ENCODE measurements at regions not wholly inside any gene's neighbourhood (a gene's known extent, or its start where the extent isn't known, plus 50 kb on each side); places are given as distances from the start of the nearest gene placed in this dataset.

DNA sequence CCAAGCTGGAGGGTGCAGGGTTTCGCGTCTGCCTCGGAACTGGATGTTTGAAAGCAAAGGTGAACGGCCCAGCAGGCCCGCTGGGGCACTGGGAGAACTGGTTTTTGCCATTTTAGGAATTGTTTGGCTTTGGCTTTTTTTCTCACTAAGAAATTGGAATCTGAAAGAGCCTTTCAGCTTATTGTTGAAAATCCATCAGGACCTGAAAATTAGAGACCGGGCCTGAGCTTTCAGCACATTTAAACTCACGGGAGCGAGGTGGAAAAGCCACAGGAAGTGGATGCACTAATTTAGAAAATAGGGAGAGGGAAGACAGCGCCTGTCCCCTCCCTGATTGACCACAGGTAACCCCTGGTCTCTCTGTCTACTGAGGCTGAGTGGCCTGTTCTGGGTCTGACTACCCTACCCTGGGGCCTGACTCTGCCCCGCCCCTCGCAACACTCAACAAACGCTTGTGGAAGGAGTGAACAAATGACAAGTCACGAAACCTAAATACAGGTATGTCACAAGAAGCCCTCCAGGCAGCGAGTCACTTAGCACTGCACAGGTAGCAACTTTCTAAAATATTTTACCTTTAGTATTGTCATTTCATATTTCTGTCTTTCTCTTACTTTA, 100.3 kb upstream of the MBOAT2 start:
- DNase-seq: no peak

DNA sequence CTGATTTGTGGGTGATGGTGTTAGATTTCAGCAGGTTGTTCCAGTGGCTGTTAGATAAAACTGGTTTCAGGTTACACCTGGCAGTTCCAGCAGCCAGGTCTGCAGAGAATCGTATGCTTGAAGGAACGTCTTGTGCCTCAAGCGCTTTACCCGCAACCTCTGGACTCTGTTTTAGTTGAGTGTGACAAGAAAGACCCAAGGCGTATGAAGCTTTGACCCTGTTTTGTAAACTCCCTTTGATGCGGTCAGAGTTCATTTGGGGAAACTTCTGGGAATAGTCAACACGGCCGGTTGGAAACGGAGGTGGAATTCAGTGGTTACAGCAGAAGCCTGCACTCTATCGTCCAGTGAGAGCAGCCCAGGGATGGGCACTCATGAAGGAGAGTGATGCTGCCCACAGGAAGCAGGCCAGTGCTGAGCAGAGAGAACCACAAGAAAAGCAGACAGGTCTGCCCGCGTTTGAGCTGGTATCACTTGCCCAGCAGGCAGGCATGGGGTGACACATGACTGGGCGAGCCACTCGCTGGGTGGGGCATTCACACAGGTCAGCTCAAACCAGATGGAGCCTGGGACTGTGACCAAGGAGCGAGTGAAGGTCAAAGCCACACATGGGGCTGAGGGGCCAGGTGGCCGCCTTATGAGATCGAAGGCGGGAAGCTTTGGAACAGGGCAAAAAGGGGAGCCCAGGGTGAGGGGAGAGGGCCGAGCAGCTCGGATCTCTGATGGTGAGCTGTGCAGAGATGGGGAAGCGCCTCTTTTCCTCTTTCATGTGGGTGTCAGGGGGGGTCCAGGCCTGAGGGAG, 99.6 kb upstream of the MBOAT2 start:
- DNase-seq: no peak

DNA sequence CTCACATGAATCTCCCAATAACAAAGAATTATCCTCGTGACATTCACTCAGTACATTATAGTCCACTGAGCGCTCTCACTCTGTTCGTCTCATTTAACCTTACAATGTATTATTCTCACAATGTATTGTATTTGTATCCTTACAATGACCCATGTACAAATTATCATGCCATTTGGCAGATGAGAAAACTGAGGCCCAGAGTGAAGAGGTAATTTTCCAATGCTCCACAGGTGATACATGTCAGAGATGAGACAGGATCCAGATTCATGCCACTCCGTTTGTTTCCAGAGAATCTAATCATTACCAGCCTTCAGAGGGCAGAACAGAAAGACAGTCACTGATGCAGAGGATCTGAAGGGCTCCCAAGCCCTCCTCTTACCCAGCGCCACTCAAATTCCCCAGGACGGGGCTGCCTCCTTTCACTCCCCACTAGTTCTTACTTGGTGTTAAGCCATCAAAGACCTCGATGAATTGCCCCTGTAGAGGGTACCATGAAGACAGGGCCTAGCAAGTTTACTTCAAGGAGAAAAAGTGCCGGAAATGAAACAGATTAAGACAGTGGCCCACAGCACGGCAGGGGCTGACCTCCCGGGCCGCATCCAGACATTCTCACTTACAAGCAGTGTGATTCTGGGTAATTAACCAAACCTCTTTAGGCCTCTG, 98.4 kb upstream of the MBOAT2 start:
- DNase-seq: no peak

DNA sequence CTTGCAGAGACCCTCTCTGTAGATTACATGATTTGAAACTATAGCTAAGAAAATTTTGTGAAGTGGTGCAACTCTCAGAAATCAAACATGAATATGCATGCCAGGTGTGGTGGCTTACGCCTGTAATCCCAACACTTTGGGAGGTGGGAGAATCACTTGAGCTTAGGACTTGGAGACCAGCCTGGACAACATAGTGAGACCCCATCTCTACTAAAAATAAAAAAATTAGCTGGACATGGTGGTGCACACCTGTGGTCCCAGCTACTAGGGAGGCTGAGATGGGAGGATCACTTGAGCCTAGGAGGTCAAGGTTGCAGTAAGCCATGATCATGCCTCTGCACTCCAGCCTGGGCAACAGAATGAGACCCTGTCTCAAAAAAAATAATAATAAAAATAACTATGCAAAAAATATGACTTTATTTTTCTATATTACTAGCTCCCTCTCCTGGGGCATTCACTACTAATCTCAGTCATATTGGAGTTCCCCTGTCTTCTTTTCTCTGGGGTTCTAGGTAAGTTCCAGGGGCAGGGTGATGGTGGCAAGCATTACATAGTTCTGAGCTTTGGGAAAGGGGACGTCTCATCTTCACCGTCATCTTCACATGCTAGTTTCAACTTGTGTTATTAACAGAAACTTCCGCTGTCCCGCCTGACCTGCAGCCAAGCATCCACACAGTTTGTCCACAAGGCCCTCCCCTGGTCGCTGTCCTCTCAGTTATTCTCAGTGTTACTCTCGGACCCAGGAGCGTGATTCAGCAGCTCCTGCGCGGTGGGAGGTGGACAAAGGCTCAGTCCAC, 96.8 kb upstream of the MBOAT2 start:
- DNase-seq: no peak

DNA sequence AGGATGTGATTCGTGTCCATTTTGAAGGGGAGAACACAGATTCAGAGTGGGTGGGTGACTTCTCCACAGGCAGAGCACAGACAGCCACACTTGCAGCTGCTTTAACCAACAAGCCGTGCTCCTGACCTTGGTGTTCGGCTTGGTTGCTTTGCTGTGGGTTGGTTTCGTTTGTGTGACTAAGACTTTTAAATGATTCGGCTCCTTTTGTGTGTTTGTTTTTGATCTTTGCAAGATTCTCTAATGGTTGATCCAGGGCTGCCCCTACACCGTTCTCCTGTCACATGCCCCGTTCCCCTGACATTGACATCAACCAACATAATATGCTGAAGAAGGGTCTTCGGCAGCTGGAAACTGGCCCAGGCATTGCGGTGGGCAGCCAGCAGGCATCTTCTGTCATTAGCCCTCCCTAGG, 95.9 kb upstream of the MBOAT2 start:
- peak; percentile 34 for DNase-seq

DNA sequence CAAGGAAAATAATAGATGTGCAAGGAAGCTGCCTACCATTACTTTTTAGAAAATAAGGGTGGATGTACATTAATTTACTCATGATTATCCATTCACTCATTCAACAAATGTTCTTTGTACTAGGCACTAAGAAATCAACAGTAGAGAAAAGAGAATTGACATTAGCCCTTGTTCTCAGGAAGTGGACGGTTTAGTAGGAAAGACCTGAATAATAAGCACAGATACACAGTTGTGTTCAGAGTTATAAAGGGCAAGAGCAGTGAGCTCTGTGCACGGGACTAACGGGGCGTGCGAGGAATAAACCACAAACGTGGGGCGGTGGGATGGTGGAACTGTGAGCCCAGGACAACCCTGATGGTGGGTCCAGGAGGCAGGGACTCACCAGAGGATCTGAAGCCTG, 94.4 kb upstream of the MBOAT2 start:
- no peak for DNase-seq

DNA sequence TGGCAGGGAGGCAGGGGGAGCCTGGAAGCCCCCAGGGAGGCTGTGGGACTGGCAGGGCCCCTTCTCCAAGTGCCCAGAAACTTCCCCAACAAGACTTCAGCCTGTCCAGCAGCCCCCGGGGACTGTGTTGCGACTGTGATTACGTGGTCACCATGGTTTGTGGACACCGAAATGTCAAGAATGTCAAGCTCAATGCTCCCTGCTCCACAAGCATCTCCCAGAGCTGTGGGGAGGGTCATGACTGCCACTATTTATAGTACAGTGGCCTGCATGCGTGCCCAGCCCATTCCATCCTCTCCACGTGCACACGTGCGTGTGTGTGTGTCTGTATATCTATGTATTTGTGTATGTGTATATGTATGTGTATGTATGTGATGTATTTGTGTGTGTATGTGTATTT, 93.8 kb upstream of the MBOAT2 start:
- no peak for DNase-seq

DNA sequence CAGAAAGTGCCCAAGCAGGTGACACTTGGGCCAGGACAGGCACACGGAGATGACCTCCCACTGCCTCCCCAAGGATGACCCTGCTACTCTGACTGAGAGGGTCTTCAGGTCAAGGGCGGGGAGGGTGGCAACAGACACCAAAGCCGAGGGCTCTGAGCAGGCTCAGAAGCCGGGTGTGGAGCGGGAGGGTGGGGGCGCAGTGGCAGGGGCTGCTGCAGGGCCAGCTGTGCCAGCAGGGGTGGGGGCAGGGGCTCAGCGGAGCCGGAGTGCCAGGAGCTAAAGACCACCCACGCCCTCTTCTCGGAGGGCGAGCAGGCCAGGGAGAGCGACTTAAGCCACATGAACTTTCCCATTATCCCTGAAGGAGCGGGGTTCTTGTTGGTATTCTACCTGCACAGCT, 93.3 kb upstream of the MBOAT2 start:
- no peak for DNase-seq

DNA sequence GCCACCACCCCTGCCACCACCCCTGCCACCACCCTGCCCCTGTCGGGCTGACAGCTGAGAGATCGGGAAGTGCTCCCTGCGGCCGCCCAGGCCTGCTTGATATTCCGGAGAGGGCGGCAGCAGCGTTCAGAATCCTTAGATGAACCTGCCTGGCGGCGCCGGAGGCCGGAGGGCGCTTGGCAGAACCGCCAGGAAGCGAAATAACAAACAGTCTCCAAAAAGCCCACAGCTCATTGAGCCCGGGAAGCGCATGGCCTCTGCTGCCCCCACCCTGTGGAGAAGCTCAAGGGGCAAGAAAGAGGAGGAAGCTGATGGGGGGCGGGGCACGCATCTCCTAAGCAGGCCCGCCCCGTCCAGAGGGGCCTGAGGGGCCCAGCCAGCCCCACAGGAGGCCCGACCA, 92.2 kb upstream of the MBOAT2 start:
- no peak for DNase-seq

DNA sequence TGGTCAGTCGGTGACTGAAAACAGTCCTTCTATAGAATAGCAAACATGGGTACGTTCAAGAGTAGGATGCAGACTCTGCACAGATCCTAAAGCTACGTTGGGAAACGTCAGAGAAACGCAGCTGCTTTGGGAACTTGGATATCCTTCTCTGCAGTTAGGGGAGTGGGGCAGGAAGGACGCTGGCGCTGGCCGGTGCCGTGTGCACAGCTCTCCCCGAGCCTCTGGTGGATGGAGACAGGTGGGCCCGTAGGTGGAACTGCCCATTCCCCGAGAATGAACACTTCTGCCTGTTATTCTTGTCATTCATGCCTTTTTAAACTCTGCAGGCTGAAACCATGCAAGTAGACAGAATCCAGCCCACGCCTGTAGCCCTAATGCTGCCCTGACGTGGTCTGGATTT, 91.7 kb upstream of the MBOAT2 start:
- no peak for DNase-seq

DNA sequence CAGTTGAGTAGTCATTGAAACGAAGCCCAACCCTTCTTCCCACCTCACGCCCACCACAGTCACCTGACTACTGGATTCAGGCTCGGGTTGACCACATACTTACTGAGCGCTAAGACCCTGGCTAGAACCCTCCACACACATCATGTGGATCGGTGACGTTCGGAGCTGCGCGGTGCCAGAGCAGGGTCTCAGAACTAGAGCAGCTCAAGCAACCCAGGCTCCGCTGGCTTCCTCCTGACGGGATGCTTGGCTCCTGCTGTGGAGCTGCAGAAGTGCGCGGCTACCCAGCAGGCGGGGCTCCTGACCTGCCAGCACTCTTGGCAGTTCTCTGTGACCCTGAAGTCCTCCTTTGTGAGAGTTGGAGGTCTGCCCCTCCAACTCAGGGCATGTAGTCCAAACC, 90.6 kb upstream of the MBOAT2 start:
- no peak for DNase-seq

DNA sequence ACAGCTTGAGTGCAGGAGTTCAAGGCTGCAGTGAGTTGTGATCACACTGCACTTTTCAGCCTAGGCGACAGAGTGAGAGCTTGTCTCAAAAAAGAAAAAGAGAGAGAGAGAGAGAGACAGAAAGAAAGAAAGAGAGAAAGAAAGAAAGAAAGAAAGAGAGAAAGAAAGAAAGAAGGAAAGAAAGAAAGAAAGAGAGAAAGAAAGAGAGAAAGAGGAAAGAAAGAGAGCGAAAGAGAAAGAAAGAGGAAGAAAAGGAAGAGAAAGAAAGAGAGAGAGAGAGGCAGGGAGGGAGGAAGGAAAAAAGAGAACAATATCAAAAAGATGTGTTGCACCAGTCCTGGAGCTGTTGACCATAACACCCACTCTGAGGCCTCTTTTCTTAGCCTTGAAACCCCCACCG, 89.8 kb upstream of the MBOAT2 start:
- DNase-seq: no peak

DNA sequence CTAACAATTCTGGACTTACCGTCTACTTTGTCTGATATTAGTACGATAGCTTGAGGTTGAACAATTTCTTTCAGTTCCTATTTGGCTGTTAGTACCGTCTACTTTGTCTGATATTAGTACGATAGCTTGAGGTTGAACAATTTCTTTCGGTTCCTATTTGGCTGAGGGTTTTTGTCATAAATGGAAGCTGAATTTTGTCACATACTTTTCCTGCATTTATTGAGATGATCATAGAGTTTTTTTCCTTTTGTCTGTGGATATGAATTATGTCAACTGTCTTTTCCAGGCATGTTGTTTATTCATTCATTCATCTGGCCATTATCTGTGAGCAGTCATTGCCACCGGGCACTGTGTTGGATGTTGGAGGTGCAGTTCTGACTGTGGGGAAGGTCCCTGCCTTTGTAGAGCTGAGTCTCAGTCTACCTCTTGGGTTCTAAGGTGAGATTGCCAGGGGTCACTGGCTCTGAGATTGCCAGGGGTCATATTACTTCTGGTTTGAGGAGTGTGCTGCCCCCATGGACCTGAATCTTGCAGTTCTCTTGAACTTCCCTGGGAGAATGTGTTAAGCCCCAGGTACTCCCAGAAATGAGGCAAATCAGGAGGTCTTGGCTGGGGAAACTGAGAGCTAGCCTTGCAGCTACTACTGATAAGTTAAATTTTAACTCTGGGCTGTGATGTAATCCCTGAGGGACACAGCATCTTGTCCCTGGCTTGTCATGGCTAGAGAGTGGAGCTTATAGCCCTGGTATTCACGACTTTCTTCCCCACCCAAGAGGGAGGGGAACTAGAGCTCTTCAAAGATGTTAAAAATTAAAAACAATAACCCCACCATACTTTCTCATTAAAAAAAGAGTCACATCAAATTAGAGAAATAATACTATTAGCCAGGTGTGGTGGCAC, 89.1 kb upstream of the MBOAT2 start:
- no peak for DNase-seq

DNA sequence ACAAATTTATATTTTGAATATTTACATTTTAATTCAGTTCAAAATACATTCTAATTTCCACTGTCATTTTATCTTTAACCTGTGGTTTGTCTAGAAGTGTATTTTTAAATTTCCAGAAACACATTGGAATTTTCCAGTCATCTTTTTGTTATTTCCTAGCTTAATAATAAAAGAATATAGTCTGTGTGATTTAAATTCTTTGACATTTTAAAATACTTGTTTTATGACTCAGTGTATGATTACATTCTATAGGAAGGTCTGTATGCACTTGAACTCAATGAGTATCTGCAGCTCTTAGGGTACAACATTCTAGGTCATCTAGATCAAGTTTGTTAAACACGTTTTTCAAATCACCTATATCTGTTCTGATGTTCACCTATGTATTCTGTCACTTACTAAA, 88.3 kb upstream of the MBOAT2 start:
- no peak for DNase-seq

DNA sequence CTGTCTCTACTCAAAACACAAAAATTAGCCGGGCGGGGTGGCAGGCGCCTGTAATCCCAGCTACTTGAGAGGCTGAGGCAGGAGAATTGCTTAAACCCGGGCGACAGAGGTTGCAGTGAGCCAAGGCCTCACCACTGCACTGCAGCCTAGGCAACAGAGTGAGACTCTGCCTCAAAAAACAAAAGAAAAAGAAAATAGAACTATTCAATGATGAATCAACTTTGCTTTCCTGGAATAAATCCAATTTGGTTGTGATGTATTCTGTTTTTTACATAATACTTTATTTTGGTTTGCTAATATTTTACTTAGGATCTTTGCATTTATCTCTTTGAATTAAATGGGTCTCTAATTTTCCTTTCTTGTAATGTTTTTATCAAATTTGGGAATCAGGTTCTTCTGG, 86.3 kb upstream of the MBOAT2 start:
- DNase-seq: no peak

DNA sequence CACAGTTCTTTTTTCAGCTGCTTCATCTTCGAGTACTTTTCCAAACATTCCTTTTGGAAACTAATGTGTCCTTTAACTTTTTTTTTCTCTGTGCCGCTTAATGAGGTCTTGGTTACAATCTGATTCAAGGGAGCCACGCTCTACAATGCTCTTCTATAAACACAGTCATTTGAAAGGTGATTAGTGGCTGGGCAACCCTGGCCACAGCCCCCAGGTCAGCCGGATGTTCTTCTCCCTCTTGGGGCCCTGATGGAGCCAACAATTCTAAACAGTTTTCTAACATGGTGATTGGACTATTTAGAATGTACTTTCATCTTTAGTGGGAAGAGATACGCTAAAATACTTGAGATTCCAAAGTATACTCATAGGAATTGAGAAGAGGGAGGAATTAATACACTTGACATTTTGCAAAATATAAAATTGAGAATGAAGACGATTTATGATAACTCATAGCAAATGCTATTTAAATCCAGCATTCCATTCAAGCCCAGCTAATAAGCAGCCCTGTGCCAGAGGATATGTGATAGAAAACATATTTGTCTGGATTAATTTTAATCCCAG, 83.7 kb upstream of the MBOAT2 start:
- no peak for DNase-seq

DNA sequence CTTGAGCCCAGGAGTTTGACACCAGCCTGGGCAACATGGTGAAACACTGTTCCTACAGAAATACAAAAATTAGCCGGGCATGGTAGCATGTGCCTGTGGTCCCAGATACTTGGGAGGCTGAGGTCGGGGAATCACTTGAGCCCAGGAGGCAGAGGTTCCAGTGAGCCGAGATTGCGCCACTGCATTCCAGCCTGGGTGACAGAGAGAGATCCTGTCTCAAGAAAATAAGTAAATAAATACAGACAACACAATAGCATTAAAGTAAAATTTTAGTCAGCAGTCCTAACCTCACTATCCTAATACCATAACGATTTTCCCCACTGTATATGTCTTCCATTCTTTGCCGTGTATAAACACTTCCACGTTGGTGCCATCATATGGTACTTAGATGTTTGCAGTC, 83.0 kb upstream of the MBOAT2 start:
- no peak for DNase-seq

DNA sequence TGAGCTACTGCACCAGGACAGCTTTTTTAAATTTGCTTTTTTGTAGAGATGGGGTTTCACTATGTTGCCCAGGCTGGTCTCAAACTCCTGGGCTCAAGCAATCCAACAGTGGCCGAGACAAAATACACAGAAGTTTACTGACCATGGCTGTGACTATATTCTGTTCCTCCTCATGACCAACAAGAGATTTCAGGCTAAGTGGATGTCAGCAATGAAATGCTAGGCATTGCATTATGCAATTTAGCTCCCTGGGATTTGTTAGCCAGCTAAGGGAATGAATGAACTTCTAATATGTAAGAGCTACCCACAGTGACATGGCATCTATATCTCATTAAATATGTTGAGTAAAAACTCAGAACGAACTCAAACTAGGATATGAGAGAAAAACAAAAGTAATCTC, 81.9 kb upstream of the MBOAT2 start:
- DNase-seq: no peak

DNA sequence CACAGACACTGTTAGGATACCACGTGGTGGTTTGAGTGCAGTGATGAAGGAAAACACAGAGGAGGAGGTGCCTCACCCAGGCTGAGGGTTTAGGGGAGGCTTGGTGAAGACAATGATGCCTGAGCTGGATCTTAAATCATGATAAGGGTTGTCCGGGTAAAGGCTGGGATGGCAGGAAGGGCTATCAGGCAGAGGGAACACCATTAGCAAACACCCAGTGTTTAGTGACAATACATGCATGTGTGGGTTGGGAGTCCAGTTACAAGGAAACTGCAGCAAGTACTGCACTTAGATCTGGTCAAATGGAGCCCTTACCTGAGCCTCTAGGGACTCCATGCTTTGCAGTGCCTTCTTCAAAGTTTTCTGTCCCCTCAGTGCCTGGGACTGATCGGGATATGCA, 79.8 kb upstream of the MBOAT2 start:
- no peak for DNase-seq

DNA sequence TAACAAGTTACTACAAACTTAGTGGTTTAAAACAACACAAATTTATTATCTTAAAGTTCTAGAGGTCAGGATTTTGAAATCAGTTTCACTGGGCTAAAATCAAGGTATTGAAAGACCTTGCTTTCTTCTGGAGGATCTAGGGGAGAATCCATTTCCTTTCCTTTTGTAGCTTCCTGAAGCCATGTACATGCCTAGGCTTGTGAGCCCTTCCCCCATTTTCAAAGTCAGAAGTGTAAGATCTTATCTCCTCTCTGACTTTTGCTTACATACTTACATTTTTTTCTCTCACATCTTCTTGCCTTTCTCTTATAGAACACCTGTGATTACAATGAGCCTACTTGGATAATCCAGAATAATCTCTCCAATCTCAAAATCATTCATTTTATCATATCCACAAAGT, 78.7 kb upstream of the MBOAT2 start:
- DNase-seq: no peak

DNA sequence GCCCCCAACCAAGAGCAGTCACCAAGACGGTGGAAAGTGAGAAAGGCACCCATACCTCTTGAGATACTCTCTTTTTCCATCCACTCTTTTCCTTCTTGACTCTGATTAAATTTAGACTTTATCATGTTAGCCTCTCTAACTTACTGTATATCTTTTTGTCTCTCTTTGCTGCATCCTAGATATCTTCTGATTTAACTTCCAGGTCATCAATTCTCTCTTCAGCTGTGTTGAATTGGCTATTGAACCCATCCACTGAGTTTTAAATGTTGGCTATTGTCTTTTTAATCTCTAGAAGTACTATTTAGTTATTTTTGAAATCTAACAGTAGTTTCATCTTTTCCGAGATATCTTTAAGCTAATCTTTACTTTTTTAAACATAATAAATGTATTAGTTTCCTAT, 78.3 kb upstream of the MBOAT2 start:
- no peak for DNase-seq

DNA sequence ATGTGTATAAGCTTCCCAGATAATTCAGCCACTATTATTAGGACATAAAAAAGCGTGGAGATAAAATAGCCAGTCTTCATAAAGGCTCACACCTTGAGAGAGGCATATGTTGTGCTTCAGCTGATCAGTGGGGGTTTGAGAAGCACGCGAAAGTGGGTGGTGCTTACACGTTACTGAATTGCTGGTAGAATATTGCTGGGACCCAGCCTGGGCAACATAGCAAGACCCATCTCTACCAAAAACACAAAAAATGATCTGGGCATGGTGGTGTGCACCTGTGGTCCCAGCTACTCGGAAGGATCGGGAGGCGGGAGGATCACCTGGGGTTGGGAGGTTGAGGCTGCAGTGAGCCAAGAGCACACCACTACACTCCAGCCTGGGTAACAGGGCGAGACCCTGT, 74.9 kb upstream of the MBOAT2 start:
- no peak for DNase-seq
